ENCODE measurements at regions not wholly inside any gene's neighbourhood (a gene's known extent, or its start where the extent isn't known, plus 50 kb on each side); places are given as distances from the start of the nearest gene placed in this dataset.

DNA sequence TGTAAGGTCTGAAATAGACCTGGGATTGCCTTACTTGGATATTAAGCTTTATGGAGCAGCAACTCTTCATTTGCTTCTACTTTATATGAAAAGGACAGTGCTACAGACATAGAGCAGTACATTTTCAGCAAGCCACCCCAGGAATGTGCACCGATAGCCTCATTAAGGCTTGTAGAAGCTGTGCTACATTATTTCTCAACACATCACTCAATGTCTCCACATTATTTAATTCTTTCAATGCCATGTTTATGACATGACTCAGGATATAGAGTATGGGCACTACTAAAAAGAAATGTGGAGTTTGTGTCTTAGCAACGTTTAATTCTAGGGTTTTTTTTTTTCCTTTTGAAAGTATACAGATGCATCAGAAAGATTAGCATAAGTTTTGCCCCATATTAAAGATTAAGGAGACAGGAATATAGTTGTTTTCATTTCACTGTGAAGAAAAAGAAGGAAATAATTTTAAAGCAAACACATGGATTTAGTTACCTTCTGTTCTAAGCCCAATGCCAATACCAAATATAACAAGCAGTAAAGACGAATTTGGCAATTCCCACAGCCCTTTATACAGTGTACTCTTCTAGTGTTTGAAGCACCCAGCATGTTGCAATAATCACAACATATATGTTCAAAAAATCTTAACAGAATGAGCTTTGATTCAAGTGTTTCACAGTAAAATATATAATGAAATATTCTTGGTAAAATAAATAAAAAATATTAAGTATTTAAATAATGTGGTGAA, 2140.1 kb upstream of the AGA start:
- DNase-seq (ENCODE audit: low read depth) = no peak
- no peak overlapping the region for H3K4me3 ChIP-seq (ENCODE audit: low read depth, low read length)
- TF ChIP-seq, protein P1, sequence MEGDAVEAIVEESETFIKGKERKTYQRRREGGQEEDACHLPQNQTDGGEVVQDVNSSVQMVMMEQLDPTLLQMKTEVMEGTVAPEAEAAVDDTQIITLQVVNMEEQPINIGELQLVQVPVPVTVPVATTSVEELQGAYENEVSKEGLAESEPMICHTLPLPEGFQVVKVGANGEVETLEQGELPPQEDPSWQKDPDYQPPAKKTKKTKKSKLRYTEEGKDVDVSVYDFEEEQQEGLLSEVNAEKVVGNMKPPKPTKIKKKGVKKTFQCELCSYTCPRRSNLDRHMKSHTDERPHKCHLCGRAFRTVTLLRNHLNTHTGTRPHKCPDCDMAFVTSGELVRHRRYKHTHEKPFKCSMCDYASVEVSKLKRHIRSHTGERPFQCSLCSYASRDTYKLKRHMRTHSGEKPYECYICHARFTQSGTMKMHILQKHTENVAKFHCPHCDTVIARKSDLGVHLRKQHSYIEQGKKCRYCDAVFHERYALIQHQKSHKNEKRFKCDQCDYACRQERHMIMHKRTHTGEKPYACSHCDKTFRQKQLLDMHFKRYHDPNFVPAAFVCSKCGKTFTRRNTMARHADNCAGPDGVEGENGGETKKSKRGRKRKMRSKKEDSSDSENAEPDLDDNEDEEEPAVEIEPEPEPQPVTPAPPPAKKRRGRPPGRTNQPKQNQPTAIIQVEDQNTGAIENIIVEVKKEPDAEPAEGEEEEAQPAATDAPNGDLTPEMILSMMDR (conservative IDR thresholded peaks at IDR 0.05; ENCODE audit: low read depth, low read length) = no peak

DNA sequence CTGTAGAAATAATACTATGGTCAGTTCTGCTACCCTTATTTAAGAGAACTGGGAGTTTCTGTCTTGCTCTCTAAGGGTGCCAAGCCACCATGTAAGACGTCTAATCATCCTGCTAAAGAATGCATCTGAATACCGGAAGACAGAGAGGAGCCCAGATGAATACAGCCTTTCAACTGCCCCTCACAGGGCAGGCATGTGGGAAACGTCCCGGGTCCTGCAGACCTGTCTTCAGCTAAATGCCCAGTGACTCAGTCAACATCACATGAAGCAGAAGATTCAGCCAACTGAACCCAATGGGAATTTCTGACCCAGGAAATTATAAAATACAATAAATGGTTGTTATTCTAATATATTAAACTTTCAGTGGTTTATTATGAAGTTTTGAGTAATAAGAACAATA, 2141.0 kb upstream of the AGA start:
- no peak for DNase-seq (ENCODE audit: low read depth)
- H3K4me3 ChIP-seq (ENCODE audit: low read depth, low read length) = no peak overlapping the region
- TF ChIP-seq, protein P1 (conservative IDR thresholded peaks at IDR 0.05; ENCODE audit: low read depth, low read length) = no peak

DNA sequence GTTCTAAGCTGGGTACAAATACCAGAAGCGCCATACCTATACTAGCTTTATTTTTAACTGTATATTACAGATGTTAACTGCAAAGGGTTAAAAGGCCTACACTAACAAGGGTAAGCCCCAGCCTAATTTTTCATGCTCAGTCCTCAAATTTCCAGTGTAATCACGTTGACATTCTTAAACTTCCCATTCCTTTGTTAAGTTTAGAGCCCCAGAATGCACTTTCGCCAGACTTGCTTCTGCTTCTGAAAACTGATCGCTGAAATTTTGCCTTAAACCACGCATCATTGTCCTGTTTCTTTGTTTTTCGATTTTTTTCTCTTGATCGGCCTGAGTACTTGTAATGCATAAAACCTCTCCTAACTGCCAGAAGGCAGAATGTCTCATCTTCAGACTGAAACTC, 2141.9 kb upstream of the AGA start:
- TF ChIP-seq, protein P1 (conservative IDR thresholded peaks at IDR 0.05; ENCODE audit: low read depth, low read length) = no peak
- DNase-seq (ENCODE audit: low read depth) = no peak
- H3K4me3 ChIP-seq (ENCODE audit: low read depth, low read length) = no peak overlapping the region

DNA sequence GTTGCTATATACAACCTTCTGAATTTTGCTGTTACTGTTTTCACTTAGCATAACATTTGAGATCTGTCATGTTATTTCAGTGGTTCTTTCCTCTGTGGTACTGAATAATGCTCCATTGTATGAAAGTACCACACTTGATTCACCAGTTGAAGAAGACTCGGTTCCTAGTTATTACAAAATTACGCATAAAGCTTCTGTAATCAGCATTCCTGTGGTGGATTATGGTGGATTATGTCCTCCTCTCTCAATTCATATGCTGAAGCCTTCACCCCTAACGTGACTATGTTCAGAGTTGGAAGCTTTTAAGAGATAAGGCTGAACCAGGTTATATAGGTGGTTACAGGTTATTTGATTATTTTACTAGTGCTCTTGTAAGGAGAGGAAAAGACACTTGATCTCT, 2143.5 kb upstream of the AGA start:
- no peak for DNase-seq (ENCODE audit: low read depth)
- TF ChIP-seq, protein P1 (conservative IDR thresholded peaks at IDR 0.05; ENCODE audit: low read depth, low read length) = no peak
- H3K4me3 ChIP-seq (ENCODE audit: low read depth, low read length) = no peak overlapping the region

DNA sequence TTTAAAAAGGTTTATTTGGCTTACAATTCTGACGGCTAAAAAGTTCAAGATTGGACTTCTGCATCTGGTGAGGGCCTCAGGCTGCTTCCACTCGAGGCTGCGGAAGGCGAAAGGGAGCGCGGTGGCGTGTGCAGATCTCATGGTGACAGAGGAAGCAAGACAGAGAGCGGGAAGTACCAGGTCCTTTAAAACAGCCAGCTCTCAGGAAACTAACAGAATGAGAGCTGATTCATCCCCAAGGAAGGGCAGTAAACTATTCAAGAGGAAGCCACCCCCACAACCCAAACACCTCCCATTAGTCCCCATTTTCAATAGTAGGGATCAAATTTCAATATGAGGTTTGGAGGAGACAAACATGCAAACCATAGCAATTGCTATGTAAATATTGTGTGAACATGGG, 2144.2 kb upstream of the AGA start:
- DNase-seq (ENCODE audit: low read depth) = no peak
- no peak overlapping the region for H3K4me3 ChIP-seq (ENCODE audit: low read depth, low read length)
- TF ChIP-seq, protein P1 (conservative IDR thresholded peaks at IDR 0.05; ENCODE audit: low read depth, low read length) = no peak

DNA sequence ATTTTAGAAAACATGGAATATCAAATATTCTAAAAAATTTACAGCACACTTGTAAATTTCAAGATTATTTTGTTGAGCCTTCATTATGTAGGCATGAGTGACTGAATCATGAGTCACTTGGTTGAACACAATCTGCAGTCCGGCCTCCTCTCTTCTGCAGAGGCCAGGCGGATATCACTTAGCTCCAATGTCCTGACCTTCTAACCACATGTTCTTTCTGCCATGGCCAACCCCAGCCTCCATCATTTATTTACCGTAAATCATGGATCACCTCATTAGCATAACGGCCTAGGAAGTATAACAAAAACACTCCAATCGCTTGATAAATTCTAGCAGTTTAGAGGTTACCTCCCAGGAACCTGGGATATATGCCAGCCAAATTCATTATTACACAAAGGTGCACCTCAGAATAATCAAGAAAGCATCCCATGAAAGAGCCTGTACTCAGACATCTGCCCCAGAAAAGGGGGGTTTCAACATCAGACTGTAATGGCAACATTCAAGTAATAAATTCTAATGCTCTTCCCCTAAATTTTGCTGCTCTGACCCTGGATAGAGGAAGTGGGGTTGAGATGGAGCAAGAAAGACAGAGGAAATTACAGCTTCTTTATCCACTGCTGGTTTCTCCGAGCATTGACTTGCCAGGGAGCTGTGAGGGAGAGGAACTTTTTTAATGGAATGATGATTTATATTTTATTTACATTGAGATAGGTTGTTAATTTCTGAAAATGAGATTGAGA, 2153.6 kb upstream of the AGA start:
- no peak overlapping the region for H3K4me3 ChIP-seq (ENCODE audit: low read depth, low read length)
- TF ChIP-seq, protein P1 (conservative IDR thresholded peaks at IDR 0.05; ENCODE audit: low read depth, low read length) = no peak
- DNase-seq (ENCODE audit: low read depth) = peak; percentile 63

All from epithelial cell of proximal tubule (primary cell).